HEK293 (cell line): ENCODE measurements at regions not wholly inside any gene's neighbourhood (a gene's known extent, or its start where the extent isn't known, plus 50 kb on each side); places are given as distances from the start of the nearest gene placed in this dataset.

Experiments used
- CTCF ChIA-PET: fragments of 350-600 bp; formaldehyde crosslinking; extraction: SDS; loops from one replicate; lab custom pipeline; 2021; ENCODE audit warnings: antibody characterized with exemption; lab: Yijun Ruan, JAX
- POLR2A ChIA-PET: fragments of 300-600 bp; formaldehyde crosslinking; extraction: SDS; loops from one replicate; lab custom pipeline; 2020; ENCODE audit warnings: antibody characterized with exemption, inconsistent platforms; lab: Yijun Ruan, JAX
- H3K27ac ChIP-seq: fragments of 200-500 bp; sonication (Bioruptor generic); 2 replicates; pipeline ENCODE4 v1.5.1; 2014; ENCODE audit warnings: low read depth, low read length, control low read depth, inconsistent platforms; ENCODE audit errors: extremely low read depth
- H3K36me3 ChIP-seq, 2 experiments: fragments of 200-500 bp in 1 of 2; sonication (Bioruptor generic) in 1 of 2; 1 replicate in 1 of 2; 2 replicates in 1 of 2; pipeline ENCODE4 v1.5.1; 2014 to 2017; ENCODE audit warnings: inconsistent platforms in 2 of 2, low read length in 2 of 2; ENCODE audit not compliant: control insufficient read depth in 2 of 2, insufficient read depth in 1 of 2
- H3K4me1 ChIP-seq: fragments of 200-500 bp; sonication (Bioruptor generic); 2 replicates; pipeline ENCODE4 v1.5.1; 2014; ENCODE audit warnings: mild to moderate bottlenecking, low read length, inconsistent platforms; ENCODE audit not compliant: control insufficient read depth, insufficient read depth
- H3K4me3 ChIP-seq: 2 replicates; pipeline ENCODE4 v1.5.1; 2011; ENCODE audit warnings: low read depth, mild to moderate bottlenecking, control low read depth, low read length, moderate library complexity
- H3K9me3 ChIP-seq: fragments of 200-500 bp; sonication (Bioruptor generic); 2 replicates; pipeline ENCODE4 v1.5.1; 2014; ENCODE audit warnings: low read depth, low read length, inconsistent platforms; ENCODE audit not compliant: control insufficient read depth, insufficient read depth
- EGR2 ChIP-seq: fragments of 450-650 bp; formaldehyde crosslinking; IDR thresholded peaks from 2 replicates; pipeline ENCODE4 v1.5.1; 2016; ENCODE audit warnings: low read depth, missing biosample characterization, missing genetic modification characterization
- HOXA7 ChIP-seq: sonication (generic); formaldehyde crosslinking; IDR thresholded peaks from 2 replicates; pipeline ENCODE4 v1.8.1; 2022; ENCODE audit warnings: missing genetic modification reagents, borderline replicate concordance
- HOXC10 ChIP-seq: sonication (generic); formaldehyde crosslinking; IDR thresholded peaks from 2 replicates; pipeline ENCODE4 v1.8.1; 2023; ENCODE audit warnings: mild to moderate bottlenecking, missing genetic modification reagents
- HOXD13 ChIP-seq: sonication (generic); formaldehyde crosslinking; IDR thresholded peaks from 2 replicates; pipeline ENCODE4 v1.8.0; 2022; ENCODE audit warnings: missing genetic modification reagents, borderline replicate concordance
- MEIS1 ChIP-seq: sonication (generic); formaldehyde crosslinking; IDR thresholded peaks from 2 replicates; pipeline ENCODE4 v1.8.1; 2022; ENCODE audit warnings: missing genetic modification reagents, mild to moderate bottlenecking, borderline replicate concordance
- SCRT2 ChIP-seq: fragments of 450-650 bp; formaldehyde crosslinking; IDR thresholded peaks from 2 replicates; pipeline ENCODE4 v1.5.1; 2016; ENCODE audit warnings: missing biosample characterization, missing genetic modification characterization
- YY1 ChIP-seq: fragments of 450-650 bp; formaldehyde crosslinking; IDR thresholded peaks from 2 replicates; pipeline ENCODE4 v1.5.1; 2018; ENCODE audit warnings: missing biosample characterization, missing genetic modification characterization
- ZBTB10 ChIP-seq: fragments of 450-650 bp; formaldehyde crosslinking; IDR thresholded peaks from 2 replicates; pipeline ENCODE4 v1.5.1; 2016; ENCODE audit warnings: missing biosample characterization, missing genetic modification characterization
- ZEB2 ChIP-seq: fragments of 450-650 bp; formaldehyde crosslinking; IDR thresholded peaks from 2 replicates; pipeline ENCODE4 v1.5.1; 2016; ENCODE audit warnings: missing biosample characterization, missing genetic modification characterization
- ZNF114 ChIP-seq: fragments of 450-650 bp; formaldehyde crosslinking; IDR thresholded peaks from 2 replicates; pipeline ENCODE4 v1.5.0; 2017; ENCODE audit warnings: missing biosample characterization, missing genetic modification characterization
- ZNF391 ChIP-seq: fragments of 450-650 bp; formaldehyde crosslinking; IDR thresholded peaks from 2 replicates; pipeline ENCODE4 v1.5.1; 2016; ENCODE audit warnings: low read depth, missing biosample characterization, missing genetic modification characterization, borderline replicate concordance
- ZNF48 ChIP-seq: fragments of 450-650 bp; formaldehyde crosslinking; IDR thresholded peaks from 2 replicates; pipeline ENCODE4 v1.5.1; 2016; ENCODE audit warnings: missing biosample characterization, missing genetic modification characterization
- ZNF548 ChIP-seq: fragments of 450-650 bp; formaldehyde crosslinking; IDR thresholded peaks from 2 replicates; pipeline ENCODE4 v1.5.1; 2016; ENCODE audit warnings: missing biosample characterization, missing genetic modification characterization
- ZNF596 ChIP-seq: fragments of 450-650 bp; IDR thresholded peaks from 2 replicates; pipeline ENCODE4 v1.5.0; 2018; ENCODE audit warnings: missing biosample characterization, mild to moderate bottlenecking, missing genetic modification characterization, moderate library complexity
- ZNF658 ChIP-seq: fragments of 450-650 bp; formaldehyde crosslinking; IDR thresholded peaks from 2 replicates; pipeline ENCODE4; 2016; ENCODE audit warnings: missing biosample characterization, missing genetic modification characterization
- ZNF776 ChIP-seq: fragments of 450-650 bp; formaldehyde crosslinking; IDR thresholded peaks from 2 replicates; pipeline ENCODE4 v1.5.0; 2017; ENCODE audit warnings: missing biosample characterization, missing genetic modification characterization, borderline replicate concordance
- ZNF830 ChIP-seq: fragments of 450-650 bp; IDR thresholded peaks from 2 replicates; pipeline ENCODE4 v1.5.0; 2018; ENCODE audit warnings: missing biosample characterization, missing genetic modification characterization, low read depth, mild to moderate bottlenecking, moderate library complexity
- ZNF837 ChIP-seq: fragments of 450-650 bp; formaldehyde crosslinking; IDR thresholded peaks from 2 replicates; pipeline ENCODE4 v1.5.1; 2016; ENCODE audit warnings: missing biosample characterization, missing genetic modification characterization
- TF ChIP-seq, protein P1 (sequence below): fragments of 450-650 bp; formaldehyde crosslinking; IDR thresholded peaks from 2 replicates; pipeline ENCODE4 v1.5.1; 2016; ENCODE audit warnings: missing biosample characterization, missing genetic modification characterization
- TF ChIP-seq, protein P2 (sequence below): fragments of 450-650 bp; IDR thresholded peaks from 2 replicates; pipeline ENCODE4 v1.5.1; 2018; ENCODE audit warnings: missing biosample characterization, missing genetic modification characterization
- TF ChIP-seq, protein P3 (sequence below): fragments of 450-650 bp; formaldehyde crosslinking; IDR thresholded peaks from 2 replicates; pipeline ENCODE4 v1.5.0; 2017; ENCODE audit warnings: missing biosample characterization, missing genetic modification characterization, borderline replicate concordance
- TF ChIP-seq, protein P4 (sequence below): fragments of 450-650 bp; formaldehyde crosslinking; IDR thresholded peaks from 2 replicates; pipeline ENCODE4 v1.5.1; 2016; ENCODE audit warnings: missing biosample characterization, missing genetic modification characterization
- TF ChIP-seq, protein P5 (sequence below): fragments of 450-650 bp; formaldehyde crosslinking; IDR thresholded peaks from 2 replicates; pipeline ENCODE4 v1.5.1; 2016; ENCODE audit warnings: missing biosample characterization, missing genetic modification characterization

GRCh38 chr1:30589083-30589482, 134.3 kb downstream of the MATN1 start:
- no peak overlapping the region for H3K27ac ChIP-seq
- no peaks in the 10 kb centered on the region for H3K4me1 ChIP-seq
- H3K9me3 ChIP-seq = no peaks in the 10 kb centered on the region
- POLR2A ChIA-PET = no interaction called here
- no peak overlapping the region for H3K4me3 ChIP-seq
- H3K36me3 ChIP-seq = no peaks in the 10 kb centered on the region
- CTCF ChIA-PET = no interaction called here
- TF ChIP-seq YY1 (tag by site-specific recombination) = no peak
- TF ChIP-seq HOXA7 = no peak
- no peak for TF ChIP-seq ZNF48 (tag by site-specific recombination)
- no peak for TF ChIP-seq ZEB2 (tag by site-specific recombination)
- no peak for TF ChIP-seq ZNF830 (tag by site-specific recombination)
- TF ChIP-seq ZNF776 (tag by site-specific recombination) = no peak
- no peak for TF ChIP-seq ZNF837 (tag by site-specific recombination)
- no peak for TF ChIP-seq SCRT2 (tag by site-specific recombination)
- TF ChIP-seq ZNF596 (tag by site-specific recombination) = no peak
- no peak for TF ChIP-seq ZNF548 (tag by site-specific recombination)
- TF ChIP-seq, protein P1, sequence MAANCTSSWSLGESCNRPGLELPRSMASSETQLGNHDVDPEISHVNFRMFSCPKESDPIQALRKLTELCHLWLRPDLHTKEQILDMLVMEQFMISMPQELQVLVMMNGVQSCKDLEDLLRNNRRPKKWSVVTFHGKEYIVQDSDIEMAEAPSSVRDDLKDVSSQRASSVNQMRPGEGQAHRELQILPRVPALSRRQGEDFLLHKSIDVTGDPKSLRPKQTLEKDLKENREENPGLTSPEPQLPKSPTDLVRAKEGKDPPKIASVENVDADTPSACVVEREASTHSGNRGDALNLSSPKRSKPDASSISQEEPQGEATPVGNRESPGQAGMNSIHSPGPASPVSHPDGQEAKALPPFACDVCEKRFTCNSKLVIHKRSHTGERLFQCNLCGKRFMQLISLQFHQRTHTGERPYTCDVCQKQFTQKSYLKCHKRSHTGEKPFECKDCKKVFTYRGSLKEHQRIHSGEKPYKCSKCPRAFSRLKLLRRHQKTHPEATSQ = no peak
- no peak for TF ChIP-seq ZNF114 (tag by site-specific recombination)
- TF ChIP-seq MEIS1 (CRISPR knock-in tag) = no peak
- TF ChIP-seq, protein P2, sequence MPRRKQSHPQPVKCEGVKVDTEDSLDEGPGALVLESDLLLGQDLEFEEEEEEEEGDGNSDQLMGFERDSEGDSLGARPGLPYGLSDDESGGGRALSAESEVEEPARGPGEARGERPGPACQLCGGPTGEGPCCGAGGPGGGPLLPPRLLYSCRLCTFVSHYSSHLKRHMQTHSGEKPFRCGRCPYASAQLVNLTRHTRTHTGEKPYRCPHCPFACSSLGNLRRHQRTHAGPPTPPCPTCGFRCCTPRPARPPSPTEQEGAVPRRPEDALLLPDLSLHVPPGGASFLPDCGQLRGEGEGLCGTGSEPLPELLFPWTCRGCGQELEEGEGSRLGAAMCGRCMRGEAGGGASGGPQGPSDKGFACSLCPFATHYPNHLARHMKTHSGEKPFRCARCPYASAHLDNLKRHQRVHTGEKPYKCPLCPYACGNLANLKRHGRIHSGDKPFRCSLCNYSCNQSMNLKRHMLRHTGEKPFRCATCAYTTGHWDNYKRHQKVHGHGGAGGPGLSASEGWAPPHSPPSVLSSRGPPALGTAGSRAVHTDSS (tag by site-specific recombination) = no peak
- TF ChIP-seq, protein P3, sequence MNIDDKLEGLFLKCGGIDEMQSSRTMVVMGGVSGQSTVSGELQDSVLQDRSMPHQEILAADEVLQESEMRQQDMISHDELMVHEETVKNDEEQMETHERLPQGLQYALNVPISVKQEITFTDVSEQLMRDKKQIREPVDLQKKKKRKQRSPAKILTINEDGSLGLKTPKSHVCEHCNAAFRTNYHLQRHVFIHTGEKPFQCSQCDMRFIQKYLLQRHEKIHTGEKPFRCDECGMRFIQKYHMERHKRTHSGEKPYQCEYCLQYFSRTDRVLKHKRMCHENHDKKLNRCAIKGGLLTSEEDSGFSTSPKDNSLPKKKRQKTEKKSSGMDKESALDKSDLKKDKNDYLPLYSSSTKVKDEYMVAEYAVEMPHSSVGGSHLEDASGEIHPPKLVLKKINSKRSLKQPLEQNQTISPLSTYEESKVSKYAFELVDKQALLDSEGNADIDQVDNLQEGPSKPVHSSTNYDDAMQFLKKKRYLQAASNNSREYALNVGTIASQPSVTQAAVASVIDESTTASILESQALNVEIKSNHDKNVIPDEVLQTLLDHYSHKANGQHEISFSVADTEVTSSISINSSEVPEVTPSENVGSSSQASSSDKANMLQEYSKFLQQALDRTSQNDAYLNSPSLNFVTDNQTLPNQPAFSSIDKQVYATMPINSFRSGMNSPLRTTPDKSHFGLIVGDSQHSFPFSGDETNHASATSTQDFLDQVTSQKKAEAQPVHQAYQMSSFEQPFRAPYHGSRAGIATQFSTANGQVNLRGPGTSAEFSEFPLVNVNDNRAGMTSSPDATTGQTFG (tag by site-specific recombination) = no peak
- TF ChIP-seq HOXC10 (CRISPR knock-in tag) = no peak
- no peak for TF ChIP-seq EGR2 (tag by site-specific recombination)

- Histone ChIP-seq H3K36me3 (no peaks in the 10 kb centered on the region), H3K27ac (no peak overlapping the region), H3K9me3 (no peaks in the 10 kb centered on the region), H3K4me1 (no peaks in the 10 kb centered on the region), H3K4me3 (no peak overlapping the region)
- ChIA-PET CTCF (interaction anchor here (0.9 kb wide), 1 partner anchor 1157 kb away, joined by 3 read pairs; no protein-coding TSS in a partner anchor), POLR2A (interaction anchor here (0.5 kb wide), 1 partner anchor 39 kb away, joined by 3 read pairs; no protein-coding TSS in a partner anchor)
- TF ChIP-seq ZBTB10 (tag by site-specific recombination) (no peak), ZNF658 (no peak), ZNF391 (tag by site-specific recombination) (no peak), HOXD13 (CRISPR knock-in tag) (no peak)
- TF ChIP-seq, protein P4, sequence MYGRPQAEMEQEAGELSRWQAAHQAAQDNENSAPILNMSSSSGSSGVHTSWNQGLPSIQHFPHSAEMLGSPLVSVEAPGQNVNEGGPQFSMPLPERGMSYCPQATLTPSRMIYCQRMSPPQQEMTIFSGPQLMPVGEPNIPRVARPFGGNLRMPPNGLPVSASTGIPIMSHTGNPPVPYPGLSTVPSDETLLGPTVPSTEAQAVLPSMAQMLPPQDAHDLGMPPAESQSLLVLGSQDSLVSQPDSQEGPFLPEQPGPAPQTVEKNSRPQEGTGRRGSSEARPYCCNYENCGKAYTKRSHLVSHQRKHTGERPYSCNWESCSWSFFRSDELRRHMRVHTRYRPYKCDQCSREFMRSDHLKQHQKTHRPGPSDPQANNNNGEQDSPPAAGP (tag by site-specific recombination) = no peak
- TF ChIP-seq, protein P5, sequence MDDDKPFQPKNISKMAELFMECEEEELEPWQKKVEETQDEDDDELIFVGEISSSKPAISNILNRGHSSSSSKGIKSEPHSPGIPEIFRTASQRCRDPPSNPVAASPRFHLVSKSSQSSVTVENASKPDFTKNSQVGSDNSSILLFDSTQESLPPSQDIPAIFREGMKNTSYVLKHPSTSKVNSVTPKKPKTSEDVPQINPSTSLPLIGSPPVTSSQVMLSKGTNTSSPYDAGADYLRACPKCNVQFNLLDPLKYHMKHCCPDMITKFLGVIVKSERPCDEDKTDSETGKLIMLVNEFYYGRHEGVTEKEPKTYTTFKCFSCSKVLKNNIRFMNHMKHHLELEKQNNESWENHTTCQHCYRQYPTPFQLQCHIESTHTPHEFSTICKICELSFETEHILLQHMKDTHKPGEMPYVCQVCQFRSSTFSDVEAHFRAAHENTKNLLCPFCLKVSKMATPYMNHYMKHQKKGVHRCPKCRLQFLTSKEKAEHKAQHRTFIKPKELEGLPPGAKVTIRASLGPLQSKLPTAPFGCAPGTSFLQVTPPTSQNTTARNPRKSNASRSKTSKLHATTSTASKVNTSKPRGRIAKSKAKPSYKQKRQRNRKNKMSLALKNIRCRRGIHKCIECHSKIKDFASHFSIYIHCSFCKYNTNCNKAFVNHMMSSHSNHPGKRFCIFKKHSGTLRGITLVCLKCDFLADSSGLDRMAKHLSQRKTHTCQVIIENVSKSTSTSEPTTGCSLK (tag by site-specific recombination) = no peak
These were observed 134.9 kb downstream of the MATN1 start for GRCh38 chr1:30588311-30589073.
